ENCODE measurements at regions not wholly inside any gene's neighbourhood (a gene's known extent, or its start where the extent isn't known, plus 50 kb on each side); places are given as distances from the start of the nearest gene placed in this dataset.
"Not testable (repeated sequence)": the region's sequence is repeated elsewhere in the genome, so short reads cannot be mapped to it uniquely, and the experiment has no call there.

- no peak for DNase-seq
Observed at GRCh38 chr1:25020851-25021590, 90.9 kb upstream of the RUNX3 start.

GRCh38 chr1:25020173-25020845 is 90.2 kb upstream of the RUNX3 start:
- no peak for DNase-seq

- DNase-seq, result no peak
Observed at GRCh38 chr1:25019337-25020172, 89.5 kb upstream of the RUNX3 start.

- DNase-seq, result no peak
Observed at GRCh38 chr1:25018943-25019336, 88.9 kb upstream of the RUNX3 start.

GRCh38 chr1:25018110-25018735 is 88.1 kb upstream of the RUNX3 start:
- DNase-seq, result no peak

GRCh38 chr1:25017436-25018109 is 87.5 kb upstream of the RUNX3 start:
- no peak for DNase-seq

GRCh38 chr1:25012966-25013962 is 83.2 kb upstream of the RUNX3 start:
- no peak for DNase-seq

- DNase-seq, result no peak
Observed at GRCh38 chr1:25011943-25012638, 82.0 kb upstream of the RUNX3 start.

- DNase-seq, result no peak
Observed at GRCh38 chr1:25011275-25011674, 81.2 kb upstream of the RUNX3 start.

GRCh38 chr1:25009671-25010262 is 79.7 kb upstream of the RUNX3 start:
- no peak for DNase-seq

GRCh38 chr1:25008192-25008485 is 78.1 kb upstream of the RUNX3 start:
- no peak for DNase-seq

GRCh38 chr1:25007390-25008191 is 77.5 kb upstream of the RUNX3 start:
- not testable (repeated sequence) for DNase-seq

- no peak for DNase-seq
Observed at GRCh38 chr1:25006770-25007169, 76.7 kb upstream of the RUNX3 start.

- DNase-seq, result no peak
Observed at GRCh38 chr1:25004355-25004754, 74.3 kb upstream of the RUNX3 start.

GRCh38 chr1:25003457-25004190 is 73.5 kb upstream of the RUNX3 start:
- no peak for DNase-seq

GRCh38 chr1:25003000-25003399 is 72.9 kb upstream of the RUNX3 start:
- DNase-seq, result no peak

- DNase-seq, result no peak
Observed at GRCh38 chr1:25001125-25001915, 71.2 kb upstream of the RUNX3 start.

GRCh38 chr1:24999906-25000305 is 69.8 kb upstream of the RUNX3 start:
- no peak for DNase-seq
